ENCODE measurements at regions not wholly inside any gene's neighbourhood (a gene's known extent, or its start where the extent isn't known, plus 50 kb on each side); places are given as distances from the start of the nearest gene placed in this dataset.

DNA sequence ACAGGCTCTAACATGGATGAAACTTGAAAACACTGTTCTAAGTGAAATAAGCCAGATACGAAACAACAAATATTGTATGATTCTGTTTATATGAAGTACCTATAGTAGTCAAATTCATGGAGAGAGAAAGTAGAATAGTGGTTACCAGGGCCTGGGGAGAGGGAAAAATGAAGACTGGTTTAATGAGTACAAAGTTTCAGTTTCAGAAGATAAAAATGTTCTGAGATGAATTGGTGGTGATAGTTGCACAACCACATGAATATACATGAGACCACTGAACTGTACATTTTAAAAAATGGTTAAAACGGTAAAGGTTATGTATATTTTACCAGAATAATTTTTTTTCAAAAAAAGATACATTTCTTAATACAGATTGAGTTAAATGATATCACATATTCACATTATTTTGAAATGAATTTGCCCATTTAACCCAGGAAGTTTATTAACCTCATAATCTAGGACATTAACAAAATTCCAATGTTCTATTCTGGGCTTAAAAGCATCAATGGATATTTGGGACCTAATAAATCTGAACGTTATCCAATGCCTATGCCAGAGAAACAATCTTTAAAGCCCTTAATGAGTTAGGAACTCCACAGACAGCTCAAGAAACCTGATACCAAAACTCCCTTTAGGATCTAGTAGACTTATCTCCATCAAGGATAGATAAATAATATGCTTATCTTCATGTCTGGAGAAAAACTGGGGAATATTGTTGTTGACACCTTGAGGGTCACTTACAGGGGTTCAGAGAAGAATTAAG is 521.3 kb downstream of the EFNA5 start:
- in situ Hi-C loops (cut with MboI; ENCODE audit: low pct_unique_long_range_greater_than_20kb, low sequenced_read_pairs, unreplicated experiment) = no loop called here
- TF ChIP-seq, protein P1, sequence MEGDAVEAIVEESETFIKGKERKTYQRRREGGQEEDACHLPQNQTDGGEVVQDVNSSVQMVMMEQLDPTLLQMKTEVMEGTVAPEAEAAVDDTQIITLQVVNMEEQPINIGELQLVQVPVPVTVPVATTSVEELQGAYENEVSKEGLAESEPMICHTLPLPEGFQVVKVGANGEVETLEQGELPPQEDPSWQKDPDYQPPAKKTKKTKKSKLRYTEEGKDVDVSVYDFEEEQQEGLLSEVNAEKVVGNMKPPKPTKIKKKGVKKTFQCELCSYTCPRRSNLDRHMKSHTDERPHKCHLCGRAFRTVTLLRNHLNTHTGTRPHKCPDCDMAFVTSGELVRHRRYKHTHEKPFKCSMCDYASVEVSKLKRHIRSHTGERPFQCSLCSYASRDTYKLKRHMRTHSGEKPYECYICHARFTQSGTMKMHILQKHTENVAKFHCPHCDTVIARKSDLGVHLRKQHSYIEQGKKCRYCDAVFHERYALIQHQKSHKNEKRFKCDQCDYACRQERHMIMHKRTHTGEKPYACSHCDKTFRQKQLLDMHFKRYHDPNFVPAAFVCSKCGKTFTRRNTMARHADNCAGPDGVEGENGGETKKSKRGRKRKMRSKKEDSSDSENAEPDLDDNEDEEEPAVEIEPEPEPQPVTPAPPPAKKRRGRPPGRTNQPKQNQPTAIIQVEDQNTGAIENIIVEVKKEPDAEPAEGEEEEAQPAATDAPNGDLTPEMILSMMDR (IDR thresholded peaks at IDR 0.05; ENCODE audit: extremely low read depth, insufficient read depth, missing control alignments) = no peak
- DNase-seq (ENCODE audit: low spot score) = no peak

DNA sequence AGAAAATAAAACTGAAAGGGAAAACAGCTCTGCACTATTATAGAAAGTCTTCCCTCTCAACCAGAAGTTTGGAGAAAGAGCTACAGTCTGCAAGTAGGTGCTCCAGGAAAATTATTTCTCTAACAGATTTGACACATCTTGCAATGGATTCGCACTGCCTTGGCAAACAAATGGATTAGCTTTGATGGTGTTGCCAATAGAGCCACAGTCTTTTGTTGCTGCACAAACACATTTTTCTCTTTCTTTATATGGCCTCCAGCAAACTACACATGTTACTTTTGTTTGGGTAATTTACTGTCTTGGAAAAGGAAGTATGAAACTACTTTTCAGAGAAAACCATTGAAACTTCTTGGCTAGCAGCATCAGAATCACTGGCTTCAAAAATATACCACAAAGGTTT is 523.1 kb downstream of the EFNA5 start:
- in situ Hi-C loops (cut with MboI; ENCODE audit: low pct_unique_long_range_greater_than_20kb, low sequenced_read_pairs, unreplicated experiment) = no loop called here
- DNase-seq (ENCODE audit: low spot score) = no peak

DNA sequence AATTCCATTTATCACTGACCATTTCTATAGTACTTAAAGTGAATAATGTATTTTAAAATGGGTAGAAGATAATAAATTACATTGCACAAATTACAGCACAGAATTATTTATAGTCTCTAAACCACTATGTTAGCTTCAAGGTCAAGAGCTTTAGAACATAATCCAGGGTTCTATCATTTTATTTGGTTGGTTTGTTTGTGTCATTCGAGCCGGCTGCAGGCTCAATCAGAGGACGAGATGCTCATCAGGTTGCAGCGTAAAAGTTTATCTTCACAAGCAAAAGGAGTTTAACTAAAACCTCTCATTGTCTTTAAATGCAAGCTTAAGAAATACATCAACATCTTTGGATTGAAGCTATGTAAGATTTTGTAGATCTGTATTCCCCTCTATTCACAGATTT is 523.8 kb downstream of the EFNA5 start:
- in situ Hi-C loops (cut with MboI; ENCODE audit: low pct_unique_long_range_greater_than_20kb, low sequenced_read_pairs, unreplicated experiment) = no loop called here
- DNase-seq (ENCODE audit: low spot score) = no peak

More for the DNA sequence above, 523.1 kb downstream of the EFNA5 start:
- TF ChIP-seq, protein P1 (IDR thresholded peaks at IDR 0.05; ENCODE audit: extremely low read depth, insufficient read depth, missing control alignments) = no peak

DNA sequence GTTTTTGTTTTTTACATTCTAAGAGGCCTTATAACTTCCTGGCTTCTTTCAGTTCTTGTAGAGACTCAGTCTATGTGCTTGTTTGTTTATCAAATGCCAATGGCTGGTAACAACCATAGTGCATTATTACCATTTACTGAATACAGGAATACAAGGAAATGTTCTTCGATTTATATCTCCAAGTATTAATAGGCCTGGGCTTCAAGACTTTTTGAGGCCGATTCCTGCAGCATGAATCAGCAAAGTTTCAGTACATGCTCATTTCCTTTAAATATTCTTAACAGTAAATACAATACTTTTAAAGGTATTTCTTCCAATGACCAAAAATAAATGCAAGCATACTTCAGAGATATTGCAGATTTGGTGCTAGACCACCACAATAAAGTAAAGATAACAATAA is 535.3 kb downstream of the EFNA5 start:
- in situ Hi-C loops (cut with MboI; ENCODE audit: low pct_unique_long_range_greater_than_20kb, low sequenced_read_pairs, unreplicated experiment) = no loop called here
- no peak for DNase-seq (ENCODE audit: low spot score)
- TF ChIP-seq, protein P1 (IDR thresholded peaks at IDR 0.05; ENCODE audit: extremely low read depth, insufficient read depth, missing control alignments) = no peak

More for the DNA sequence above, 523.8 kb downstream of the EFNA5 start:
- TF ChIP-seq, protein P1 (IDR thresholded peaks at IDR 0.05; ENCODE audit: extremely low read depth, insufficient read depth, missing control alignments) = no peak

DNA sequence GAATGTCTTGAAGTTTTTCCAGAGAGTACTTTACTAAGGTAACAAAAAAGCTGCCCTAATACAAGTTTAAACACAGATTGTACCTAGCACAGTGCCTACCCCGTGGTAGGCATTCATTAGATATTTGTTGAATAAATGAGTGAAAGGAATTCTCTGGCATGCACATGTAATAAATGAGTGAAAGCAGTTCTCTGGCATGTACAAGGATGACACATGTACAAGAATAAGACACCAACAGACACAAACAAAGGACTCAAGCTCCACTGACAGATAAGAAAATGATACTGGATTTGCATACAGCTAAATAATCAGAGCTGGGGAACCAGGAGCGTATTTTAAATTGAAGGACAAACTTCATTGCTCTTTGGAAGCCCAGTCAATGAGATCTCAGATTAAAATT is 535.8 kb downstream of the EFNA5 start:
- no peak for DNase-seq (ENCODE audit: low spot score)
- TF ChIP-seq, protein P1 (IDR thresholded peaks at IDR 0.05; ENCODE audit: extremely low read depth, insufficient read depth, missing control alignments) = no peak
- in situ Hi-C loops (cut with MboI; ENCODE audit: low pct_unique_long_range_greater_than_20kb, low sequenced_read_pairs, unreplicated experiment) = no loop called here

DNA sequence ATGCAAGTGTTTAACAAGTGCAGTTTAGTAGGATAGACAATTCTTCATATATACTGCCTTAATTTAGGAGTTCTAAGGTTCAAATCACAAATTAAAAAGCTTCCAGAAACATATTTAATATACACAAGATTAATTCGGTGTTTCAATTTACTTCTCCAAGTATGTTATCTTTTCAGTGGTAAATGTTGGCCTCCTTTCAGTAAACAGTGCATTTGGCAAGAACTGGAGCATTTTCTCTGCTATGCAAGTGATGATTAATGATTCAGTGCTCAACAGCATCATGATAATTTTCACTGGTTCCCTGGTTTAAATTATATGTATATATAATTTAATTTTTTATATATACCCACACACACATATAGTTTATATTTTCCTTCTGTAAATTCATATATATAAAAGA is 541.7 kb downstream of the EFNA5 start:
- in situ Hi-C loops (cut with MboI; ENCODE audit: low pct_unique_long_range_greater_than_20kb, low sequenced_read_pairs, unreplicated experiment) = no loop called here

More for the DNA sequence above, 541.7 kb downstream of the EFNA5 start:
- DNase-seq (ENCODE audit: low spot score) = no peak
- TF ChIP-seq, protein P1 (IDR thresholded peaks at IDR 0.05; ENCODE audit: extremely low read depth, insufficient read depth, missing control alignments) = no peak
